ENCODE measurements at regions not wholly inside any gene's neighbourhood (a gene's known extent, or its start where the extent isn't known, plus 50 kb on each side); places are given as distances from the start of the nearest gene placed in this dataset.

- no peaks in the 10 kb centered on the region for H3K36me3 Mint-ChIP-seq (ENCODE audit: insufficient read depth)
- no peak overlapping the region for H3K4me3 Mint-ChIP-seq (ENCODE audit: low read depth)
- no peak for DNase-seq (ENCODE audit: low spot score, unreplicated experiment)
- no peak for TF ChIP-seq CTCF (IDR thresholded peaks at IDR 0.05; ENCODE audit: unreplicated experiment)
- H3K27me3 Mint-ChIP-seq = peaks cover 9% of the 10 kb centered on the region
- H3K4me1 Mint-ChIP-seq (ENCODE audit: low read depth) = no peaks in the 10 kb centered on the region
- H3K27ac Mint-ChIP-seq = no peak overlapping the region
- no peaks in the 10 kb centered on the region for H3K9me3 Mint-ChIP-seq (ENCODE audit: low read depth)
Observed at GRCh38 chr20:40434122-40434521, 254.9 kb downstream of the MAFB start.

GRCh38 chr20:40433341-40433861 lies 255.6 kb downstream of the MAFB start:
- H3K36me3 Mint-ChIP-seq (ENCODE audit: insufficient read depth) = no peaks in the 10 kb centered on the region
- H3K4me3 Mint-ChIP-seq (ENCODE audit: low read depth) = no peak overlapping the region
- no peaks in the 10 kb centered on the region for H3K9me3 Mint-ChIP-seq (ENCODE audit: low read depth)
- H3K27ac Mint-ChIP-seq = no peak overlapping the region
- no peaks in the 10 kb centered on the region for H3K4me1 Mint-ChIP-seq (ENCODE audit: low read depth)
- TF ChIP-seq CTCF (IDR thresholded peaks at IDR 0.05; ENCODE audit: unreplicated experiment) = no peak
- H3K27me3 Mint-ChIP-seq = peaks cover 9% of the 10 kb centered on the region
- DNase-seq (ENCODE audit: low spot score, unreplicated experiment) = no peak

- Mint-ChIP-seq H3K4me3 (ENCODE audit: low read depth) (no peak overlapping the region), H3K9me3 (ENCODE audit: low read depth) (no peaks in the 10 kb centered on the region), H3K36me3 (ENCODE audit: insufficient read depth) (no peaks in the 10 kb centered on the region), H3K4me1 (ENCODE audit: low read depth) (no peaks in the 10 kb centered on the region), H3K27me3 (peaks cover 9% of the 10 kb centered on the region), H3K27ac (no peak overlapping the region)
- no peak for DNase-seq (ENCODE audit: low spot score, unreplicated experiment)
- no peak for TF ChIP-seq CTCF (IDR thresholded peaks at IDR 0.05; ENCODE audit: unreplicated experiment)
Observed at GRCh38 chr20:40431611-40432010, 257.4 kb downstream of the MAFB start.

GRCh38 chr20:40431112-40431511 lies 257.9 kb downstream of the MAFB start:
- no peaks in the 10 kb centered on the region for H3K4me1 Mint-ChIP-seq (ENCODE audit: low read depth)
- DNase-seq (ENCODE audit: low spot score, unreplicated experiment) = no peak
- no peaks in the 10 kb centered on the region for H3K36me3 Mint-ChIP-seq (ENCODE audit: insufficient read depth)
- TF ChIP-seq CTCF (IDR thresholded peaks at IDR 0.05; ENCODE audit: unreplicated experiment) = no peak
- H3K4me3 Mint-ChIP-seq (ENCODE audit: low read depth) = no peak overlapping the region
- H3K27me3 Mint-ChIP-seq = peaks cover 9% of the 10 kb centered on the region
- H3K27ac Mint-ChIP-seq = no peak overlapping the region
- no peaks in the 10 kb centered on the region for H3K9me3 Mint-ChIP-seq (ENCODE audit: low read depth)

GRCh38 chr20:40427026-40427425 lies 262.0 kb downstream of the MAFB start:
- TF ChIP-seq CTCF (IDR thresholded peaks at IDR 0.05; ENCODE audit: unreplicated experiment) = no peak
- Mint-ChIP-seq H3K9me3 (ENCODE audit: low read depth) (no peaks in the 10 kb centered on the region), H3K4me1 (ENCODE audit: low read depth) (no peaks in the 10 kb centered on the region), H3K36me3 (ENCODE audit: insufficient read depth) (no peaks in the 10 kb centered on the region), H3K27me3 (peaks cover 13% of the 10 kb centered on the region), H3K4me3 (ENCODE audit: low read depth) (no peak overlapping the region), H3K27ac (no peak overlapping the region)
- DNase-seq (ENCODE audit: low spot score, unreplicated experiment) = no peak

Measured in progenitor cell of endocrine pancreas (in vitro differentiated cells).